ENCODE measurements at regions not wholly inside any gene's neighbourhood (a gene's known extent, or its start where the extent isn't known, plus 50 kb on each side); places are given as distances from the start of the nearest gene placed in this dataset.
"Not testable (repeated sequence)": the region's sequence is repeated elsewhere in the genome, so short reads cannot be mapped to it uniquely, and the experiment has no call there.

DNA sequence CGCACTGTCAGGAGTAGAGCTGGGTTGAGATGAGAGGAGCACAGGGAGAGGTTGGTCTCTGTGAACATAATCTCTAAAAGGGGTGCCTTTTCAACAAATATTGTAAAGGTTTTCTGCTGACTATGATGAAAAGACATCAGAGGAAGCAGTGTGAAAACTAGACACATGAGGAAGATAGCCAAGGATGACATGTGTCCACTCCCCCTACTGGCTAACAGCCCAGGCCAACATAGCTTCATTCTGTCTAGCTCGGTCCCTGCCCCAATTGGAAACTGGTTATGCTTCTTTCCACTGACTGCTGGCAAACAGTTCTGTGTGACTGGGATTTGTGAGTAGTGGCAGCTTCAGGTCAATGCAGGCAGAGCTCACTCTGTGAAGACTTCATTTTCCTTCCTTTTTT is 115.4 kb upstream of the ESX1 start:
- no peak for TF ChIP-seq CTCF (IDR thresholded peaks at IDR 0.05; ENCODE audit: low read depth, low read length)
- no peak overlapping the region for H3K4me3 ChIP-seq (ENCODE audit: low read depth, low read length)
- peak; percentile 7 for DNase-seq (ENCODE audit: low read depth)

DNA sequence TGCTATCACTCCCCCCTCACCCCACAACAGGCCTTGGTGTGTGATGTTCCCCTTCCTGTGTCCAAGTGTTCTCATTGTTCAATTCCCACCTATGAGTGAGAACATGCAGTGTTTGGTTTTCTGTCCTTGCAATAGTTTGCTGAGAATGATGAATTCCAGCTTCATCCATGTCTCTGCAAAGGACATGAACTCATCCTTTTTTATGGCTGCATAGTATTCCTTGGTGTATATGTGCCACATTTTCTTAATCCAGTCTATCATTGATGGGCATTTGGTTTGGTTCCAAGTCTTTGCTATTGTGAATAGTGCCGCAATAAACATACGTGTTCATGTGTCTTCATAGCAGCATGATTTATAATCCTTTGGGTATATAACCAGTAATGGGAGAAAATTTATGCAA is 106.0 kb upstream of the ESX1 start:
- DNase-seq (ENCODE audit: low read depth): not testable (repeated sequence)

GRCh38 chrX:104359124-104359523 is 104.4 kb upstream of the ESX1 start:
- TF ChIP-seq POLR2A (IDR thresholded peaks at IDR 0.05; ENCODE audit: extremely low read depth, insufficient read length): no peak
- TF ChIP-seq MAX (IDR thresholded peaks at IDR 0.05; ENCODE audit: low read depth, low read length): no peak
- TF ChIP-seq MYC (IDR thresholded peaks at IDR 0.05; ENCODE audit: low read depth, low read length): no peak
- DNase-seq (ENCODE audit: low read depth): no peak
- H3K4me3 ChIP-seq (ENCODE audit: low read depth, low read length): no peak overlapping the region

More for the DNA sequence above, 106.0 kb upstream of the ESX1 start:
- H3K4me3 ChIP-seq (ENCODE audit: low read depth, low read length): not testable (repeated sequence)

- no peak overlapping the region for H3K4me3 ChIP-seq (ENCODE audit: low read depth, low read length)
- TF ChIP-seq MYC (IDR thresholded peaks at IDR 0.05; ENCODE audit: low read depth, low read length): no peak
- no peak for TF ChIP-seq MAX (IDR thresholded peaks at IDR 0.05; ENCODE audit: low read depth, low read length)
- no peak for TF ChIP-seq POLR2A (IDR thresholded peaks at IDR 0.05; ENCODE audit: extremely low read depth, insufficient read length)
- TF ChIP-seq CTCF (IDR thresholded peaks at IDR 0.05; ENCODE audit: low read depth, low read length): no peak
- peak; percentile 31 for DNase-seq (ENCODE audit: low read depth)
Measured at GRCh38 chrX:104351173-104351769, 96.5 kb upstream of the ESX1 start.

- DNase-seq (ENCODE audit: low read depth): no peak
- no peak for TF ChIP-seq MAX (IDR thresholded peaks at IDR 0.05; ENCODE audit: low read depth, low read length)
- no peak for TF ChIP-seq MYC (IDR thresholded peaks at IDR 0.05; ENCODE audit: low read depth, low read length)
- no peak for TF ChIP-seq CTCF (IDR thresholded peaks at IDR 0.05; ENCODE audit: low read depth, low read length)
- TF ChIP-seq POLR2A (IDR thresholded peaks at IDR 0.05; ENCODE audit: extremely low read depth, insufficient read length): no peak
- no peak overlapping the region for H3K4me3 ChIP-seq (ENCODE audit: low read depth, low read length)
Measured at GRCh38 chrX:104347860-104348259, 93.1 kb upstream of the ESX1 start.

GRCh38 chrX:104343428-104344129 is 88.8 kb upstream of the ESX1 start:
- DNase-seq (ENCODE audit: low read depth): peak; percentile 51
- TF ChIP-seq POLR2A (IDR thresholded peaks at IDR 0.05; ENCODE audit: extremely low read depth, insufficient read length): no peak
- TF ChIP-seq CTCF (IDR thresholded peaks at IDR 0.05; ENCODE audit: low read depth, low read length): peak; percentile 25
- no peak overlapping the region for H3K4me3 ChIP-seq (ENCODE audit: low read depth, low read length)

DNA sequence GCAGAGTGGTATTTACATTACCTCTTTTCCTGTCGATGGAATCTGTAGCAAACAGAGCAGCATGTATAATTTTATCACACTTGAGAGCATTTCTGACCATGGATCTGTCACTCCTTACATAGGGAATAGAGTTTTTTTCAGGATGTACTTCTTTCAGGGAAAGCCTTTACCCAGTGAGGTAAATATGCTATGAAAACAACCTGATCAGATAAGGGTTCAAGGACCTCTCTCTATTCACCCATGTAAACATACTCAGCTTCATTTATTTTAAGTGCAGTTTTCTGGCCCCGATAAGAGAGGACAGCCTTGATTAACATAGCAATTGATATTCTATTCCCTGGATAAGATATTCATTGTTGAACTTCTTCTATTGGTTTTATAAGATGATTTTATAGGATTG is 87.3 kb upstream of the ESX1 start:
- no peak overlapping the region for H3K4me3 ChIP-seq (ENCODE audit: low read depth, low read length)
- DNase-seq (ENCODE audit: low read depth): no peak
- TF ChIP-seq CTCF (IDR thresholded peaks at IDR 0.05; ENCODE audit: low read depth, low read length) (no peak), MAX (IDR thresholded peaks at IDR 0.05; ENCODE audit: low read depth, low read length) (no peak), MYC (IDR thresholded peaks at IDR 0.05; ENCODE audit: low read depth, low read length) (no peak), POLR2A (IDR thresholded peaks at IDR 0.05; ENCODE audit: extremely low read depth, insufficient read length) (no peak)

Data from NB4 (cell line).